Posterior cingulate gyrus (tissue), 11 donors: ENCODE measurements at regions not wholly inside any gene's neighbourhood (a gene's known extent, or its start where the extent isn't known, plus 50 kb on each side); places are given as distances from the start of the nearest gene placed in this dataset.
"Not testable (repeated sequence)": the region's sequence is repeated elsewhere in the genome, so short reads cannot be mapped to it uniquely, and the experiment has no call there.

ENCODE experiments used
- DNase-seq, 10 donors: peaks; one replicate each; pipeline versions ENCODE4 v3.0.0 to v3.0.0-alpha.2; 2020 to 2021; ENCODE audit warnings: mixed read lengths in 3 of 10
- intact Hi-C: fragments of 100-400 bp; cut with DNase I; formaldehyde crosslinking; loops from one replicate; pipeline ENCODE4 v1.15.1; 2023

GRCh38 chr4:97013711-97014110, 1129.6 kb downstream of the STPG2 start:
- no peak for DNase-seq
- intact Hi-C loops, result no loop called here

- intact Hi-C loops, result no loop called here
These were observed 1128.0 kb downstream of the STPG2 start for GRCh38 chr4:97015301-97015700.

GRCh38 chr4:97016186-97016907, 1126.9 kb downstream of the STPG2 start:
- intact Hi-C loops, result no loop called here
- no peak for DNase-seq

More at GRCh38 chr4:97015301-97015700, 1128.0 kb downstream of the STPG2 start:
- DNase-seq, result no peak

- no peak for DNase-seq
- intact Hi-C loops, result no loop called here
These were observed 1115.4 kb downstream of the STPG2 start for GRCh38 chr4:97027728-97028410.

GRCh38 chr4:97028785-97029184, 1114.5 kb downstream of the STPG2 start:
- DNase-seq, result no peak
- intact Hi-C loops, result no loop called here

GRCh38 chr4:97037411-97038145, 1105.7 kb downstream of the STPG2 start:
- intact Hi-C loops, result not testable (repeated sequence)
- peak in 1 of 10 donors; percentile 31 for DNase-seq

GRCh38 chr4:97038146-97038516, 1105.1 kb downstream of the STPG2 start:
- intact Hi-C loops, result no loop called here
- no peak for DNase-seq

- DNase-seq, result no peak
- intact Hi-C loops, result no loop called here
These were observed 1070.6 kb downstream of the STPG2 start for GRCh38 chr4:97072666-97073065.

GRCh38 chr4:97073194-97073593, 1070.1 kb downstream of the STPG2 start:
- intact Hi-C loops, result no loop called here
- no peak for DNase-seq

GRCh38 chr4:97074531-97074930, 1068.7 kb downstream of the STPG2 start:
- intact Hi-C loops, result no loop called here
- no peak for DNase-seq

- no peak for DNase-seq
These were observed 1061.3 kb downstream of the STPG2 start for GRCh38 chr4:97081951-97082350.

GRCh38 chr4:97097036-97097435, 1046.2 kb downstream of the STPG2 start:
- intact Hi-C loops, DNase-seq: not testable (repeated sequence)

More at GRCh38 chr4:97081951-97082350, 1061.3 kb downstream of the STPG2 start:
- intact Hi-C loops, result no loop called here

GRCh38 chr4:97101171-97101570, 1042.1 kb downstream of the STPG2 start:
- peak in 1 of 10 donors; percentile 34 for DNase-seq
- intact Hi-C loops, result not testable (repeated sequence)

GRCh38 chr4:97103252-97103651, 1040.0 kb downstream of the STPG2 start:
- DNase-seq, result no peak
- intact Hi-C loops, result no loop called here

GRCh38 chr4:97104006-97104405, 1039.3 kb downstream of the STPG2 start:
- intact Hi-C loops, result no loop called here
- no peak for DNase-seq

GRCh38 chr4:97104666-97105065, 1038.6 kb downstream of the STPG2 start:
- intact Hi-C loops, result no loop called here
- DNase-seq, result no peak

- intact Hi-C loops, result no loop called here
- DNase-seq, result no peak
These were observed 1037.8 kb downstream of the STPG2 start for GRCh38 chr4:97105347-97106099.

- intact Hi-C loops, result no loop called here
- DNase-seq, result no peak
These were observed 1037.1 kb downstream of the STPG2 start for GRCh38 chr4:97106161-97106560.

GRCh38 chr4:97110506-97110905, 1032.8 kb downstream of the STPG2 start:
- no peak for DNase-seq
- intact Hi-C loops, result no loop called here

GRCh38 chr4:97116511-97116910, 1026.8 kb downstream of the STPG2 start:
- intact Hi-C loops, result no loop called here
- no peak for DNase-seq

GRCh38 chr4:97121493-97121892, 1021.8 kb downstream of the STPG2 start:
- intact Hi-C loops, result no loop called here
- no peak for DNase-seq
